HG03135 (cell line): ENCODE measurements at regions not wholly inside any gene's neighbourhood (a gene's known extent, or its start where the extent isn't known, plus 50 kb on each side); places are given as distances from the start of the nearest gene placed in this dataset.
"Not testable (repeated sequence)": the region's sequence is repeated elsewhere in the genome, so short reads cannot be mapped to it uniquely, and the experiment has no call there.

Source experiments
- ATAC-seq: cut with Tn5 transposase; IDR thresholded peaks from one replicate; pipeline ENCODE4 v1.9.1; 2021; ENCODE audit warnings: mild to moderate bottlenecking, moderate library complexity; ENCODE audit not compliant: unreplicated experiment

DNA sequence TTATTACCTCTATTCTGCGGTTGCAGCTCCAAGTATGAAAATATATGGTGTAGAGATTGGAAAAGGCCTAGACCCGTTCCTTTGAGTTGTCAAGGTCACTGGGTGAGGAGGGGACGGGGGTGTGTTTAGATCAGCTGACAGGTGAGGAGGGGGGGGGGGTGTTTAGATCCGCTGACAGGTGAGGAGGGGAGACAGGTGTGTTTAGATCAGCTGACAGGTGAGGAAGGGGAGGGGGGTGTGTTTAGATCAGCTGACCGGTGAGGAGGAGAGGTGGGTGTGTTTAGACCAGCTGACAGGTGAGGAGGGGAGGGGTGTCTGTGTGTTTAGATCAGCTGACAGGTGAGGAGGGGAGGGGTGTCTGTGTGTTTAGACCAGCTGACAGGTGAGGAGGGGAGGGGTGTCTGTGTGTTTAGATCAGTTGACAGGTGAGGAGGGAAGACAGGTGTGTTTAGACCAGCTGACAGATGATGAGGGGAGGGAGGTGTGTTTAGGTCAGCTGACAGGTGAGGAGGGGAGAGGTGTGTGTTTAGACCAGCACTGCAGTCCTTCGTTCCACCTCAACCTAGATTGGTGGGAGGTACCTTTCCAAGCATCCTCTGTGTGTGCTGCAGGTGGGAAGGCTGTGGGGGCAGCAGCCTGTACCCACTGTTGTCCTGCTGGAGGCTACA is 655.0 kb upstream of the ADARB2 start:
- ATAC-seq = no peak

DNA sequence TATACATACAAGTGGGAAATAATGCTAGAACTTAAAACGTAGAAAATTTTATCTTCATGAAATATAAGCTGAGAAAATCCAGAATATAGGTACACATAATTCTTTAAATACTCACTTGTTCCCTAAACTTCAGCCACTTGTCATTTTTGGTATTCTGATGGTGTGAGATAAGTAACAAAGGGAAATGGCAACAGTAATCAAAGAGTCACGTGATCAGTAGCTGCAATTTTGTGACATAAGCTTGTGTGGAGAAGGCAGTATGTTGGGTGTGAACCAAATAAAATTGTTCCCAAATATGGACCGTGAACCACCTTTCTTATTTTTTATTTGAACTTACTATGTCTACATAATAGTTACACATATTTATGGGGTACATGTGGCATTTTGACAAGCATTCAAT is 650.3 kb upstream of the ADARB2 start:
- no peak for ATAC-seq

DNA sequence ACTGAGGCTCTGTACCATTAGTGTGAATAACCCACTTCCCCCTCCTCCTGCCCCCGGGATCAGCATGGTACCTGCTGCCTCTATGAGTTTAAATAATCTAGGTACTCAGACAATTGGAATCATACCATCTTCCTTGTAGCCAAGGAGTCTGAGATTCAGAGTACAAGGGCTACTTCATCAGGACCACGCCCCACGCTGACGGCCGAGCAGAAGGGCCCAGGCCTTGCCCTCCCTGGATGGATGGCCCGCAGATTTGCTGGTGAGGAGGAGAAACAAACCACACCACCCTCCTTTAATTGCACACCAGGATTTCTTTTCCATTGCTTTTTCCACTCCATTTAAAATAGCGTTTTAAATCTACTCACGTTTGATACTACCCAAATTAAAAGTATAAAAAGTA is 649.9 kb upstream of the ADARB2 start:
- no peak for ATAC-seq

DNA sequence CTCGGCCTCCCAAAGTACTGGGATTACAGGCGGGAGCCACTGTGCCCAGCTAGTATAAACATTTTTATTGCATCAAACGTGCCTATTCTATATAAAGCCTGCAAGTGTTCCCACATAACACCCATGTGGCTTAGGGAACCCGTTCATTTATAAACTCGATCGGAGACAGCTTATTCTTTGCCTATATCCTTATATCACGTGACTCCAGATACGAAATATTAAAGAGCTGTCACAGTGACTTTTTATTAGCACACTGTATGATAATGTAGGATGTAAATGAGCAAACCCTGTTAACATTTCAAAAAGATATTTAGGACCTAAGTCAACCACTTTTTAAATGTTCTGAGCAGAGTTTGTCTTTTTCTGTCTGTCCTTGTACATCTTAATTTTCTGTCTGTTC is 642.9 kb upstream of the ADARB2 start:
- no peak for ATAC-seq

DNA sequence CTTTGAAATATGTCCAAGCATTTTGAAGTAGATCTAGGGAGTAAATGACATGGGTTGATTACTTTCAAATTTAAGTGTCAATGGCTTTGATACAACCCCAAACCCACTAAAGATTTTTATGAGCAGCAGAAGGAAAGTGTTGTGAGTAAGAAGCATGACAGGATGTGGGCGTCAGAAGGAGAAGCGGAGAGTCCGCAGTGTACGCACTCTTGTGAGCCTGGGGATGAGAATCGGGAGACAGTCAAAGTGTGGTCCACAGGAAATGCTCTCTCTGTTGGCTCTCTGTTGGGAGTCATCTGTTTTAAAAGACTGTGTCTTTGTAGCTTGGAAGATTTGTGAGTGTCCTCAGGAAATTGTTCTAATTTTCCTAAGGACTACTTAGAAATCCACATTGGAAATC is 629.8 kb upstream of the ADARB2 start:
- no peak for ATAC-seq

DNA sequence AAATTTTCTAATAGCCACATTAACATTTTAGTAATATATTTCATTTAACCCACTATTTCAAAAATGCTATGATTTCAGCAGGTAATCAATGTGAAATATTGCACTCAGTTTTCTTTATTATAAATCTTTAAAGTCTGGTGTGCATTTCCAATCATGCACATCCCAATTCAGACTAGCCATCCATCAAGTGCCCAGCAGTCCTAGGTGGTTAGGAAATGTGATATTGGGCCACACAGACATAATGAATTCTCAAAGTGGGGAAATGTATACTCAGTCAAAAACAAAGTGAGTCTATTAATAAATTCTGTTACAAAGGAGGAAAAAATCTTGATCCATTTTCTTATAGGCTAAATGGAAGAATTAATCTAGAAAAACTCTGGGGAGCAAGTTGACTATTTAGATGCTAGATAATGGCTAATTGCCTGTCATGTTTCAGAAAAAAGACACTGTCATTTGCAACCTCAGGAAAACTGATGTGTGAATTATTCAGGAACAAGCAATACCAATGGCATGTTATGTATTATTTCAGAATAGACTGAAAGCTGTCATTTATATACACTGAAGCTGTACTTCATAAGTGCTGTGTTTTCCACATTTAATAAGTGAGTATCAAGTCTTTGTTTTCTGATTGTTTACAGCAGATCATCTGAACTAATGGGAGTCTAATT is 629.1 kb upstream of the ADARB2 start:
- no peak for ATAC-seq

DNA sequence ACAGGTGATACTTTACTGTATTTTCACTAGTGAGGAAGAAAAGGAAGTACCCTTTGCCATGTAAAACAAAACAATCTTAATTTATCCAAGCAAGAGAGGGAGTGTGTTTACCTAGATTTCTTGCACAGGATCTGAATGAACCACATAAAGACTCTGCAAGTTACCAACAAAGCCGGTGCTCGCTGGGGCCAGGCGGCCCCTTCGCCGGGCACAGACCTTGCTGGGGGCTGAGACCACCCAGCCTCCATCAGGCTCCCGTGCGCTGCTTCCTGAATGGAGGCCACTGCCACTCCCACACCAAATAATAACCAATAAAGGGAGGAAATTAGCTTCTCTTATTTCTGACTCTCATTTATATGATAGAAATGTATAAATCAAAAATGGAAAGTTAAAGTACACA is 625.0 kb upstream of the ADARB2 start:
- no peak for ATAC-seq

DNA sequence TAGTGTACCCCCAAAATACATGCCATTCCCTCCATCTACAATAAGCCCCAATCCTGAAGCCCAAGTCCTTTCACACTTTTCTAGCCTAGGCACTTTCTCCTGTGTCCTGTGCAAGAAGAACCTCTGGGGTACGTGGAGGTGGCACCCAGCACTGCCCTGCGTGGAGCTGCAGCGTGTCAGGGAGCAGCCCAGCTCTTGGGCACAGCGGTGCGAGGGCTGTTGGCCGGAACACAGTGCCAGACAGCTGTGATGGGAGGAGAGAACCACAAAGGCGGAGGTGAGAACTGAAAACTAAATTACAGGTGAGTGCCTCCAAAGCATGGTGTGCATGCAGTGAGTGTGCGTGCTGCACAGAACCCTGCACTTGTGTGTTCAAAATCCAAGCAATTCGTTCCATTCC is 621.3 kb upstream of the ADARB2 start:
- ATAC-seq = no peak

DNA sequence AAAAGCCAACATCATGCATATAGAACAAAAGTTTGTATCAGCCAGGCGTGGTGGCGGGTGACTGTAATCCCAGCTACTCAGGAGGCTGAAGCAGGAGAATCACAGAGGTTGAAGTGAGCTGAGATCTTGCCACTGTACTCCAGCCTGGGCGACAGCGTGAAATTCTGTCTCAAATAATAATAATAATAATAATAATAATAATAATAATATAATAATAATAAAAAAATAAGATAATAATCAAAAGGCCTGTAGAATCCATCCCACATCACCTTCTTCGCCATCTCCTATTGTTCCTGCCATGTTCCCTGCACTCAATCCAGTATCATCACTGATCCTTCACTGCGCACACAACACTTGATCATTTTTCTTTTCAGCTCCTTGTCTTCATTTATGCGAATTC is 619.3 kb upstream of the ADARB2 start:
- ATAC-seq = no peak

DNA sequence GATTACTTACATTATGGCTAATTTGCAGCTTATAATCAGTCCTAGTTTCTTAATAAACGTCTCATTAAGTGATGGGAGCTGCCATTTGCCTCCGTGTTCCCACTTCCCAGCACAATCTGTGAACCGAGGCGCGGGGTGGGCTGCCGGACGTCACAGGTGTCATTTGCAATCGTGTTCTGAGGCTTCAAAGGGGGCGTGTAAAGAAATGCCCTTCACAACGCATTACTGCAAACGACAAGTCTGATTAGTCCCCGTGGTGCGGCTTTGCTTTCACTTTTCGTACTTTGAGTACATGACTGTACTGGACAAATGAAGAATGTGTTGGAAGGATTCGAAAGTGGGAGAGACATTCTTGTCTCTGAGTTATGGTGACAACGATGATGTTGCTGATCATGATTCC is 614.2 kb upstream of the ADARB2 start:
- ATAC-seq = no peak

DNA sequence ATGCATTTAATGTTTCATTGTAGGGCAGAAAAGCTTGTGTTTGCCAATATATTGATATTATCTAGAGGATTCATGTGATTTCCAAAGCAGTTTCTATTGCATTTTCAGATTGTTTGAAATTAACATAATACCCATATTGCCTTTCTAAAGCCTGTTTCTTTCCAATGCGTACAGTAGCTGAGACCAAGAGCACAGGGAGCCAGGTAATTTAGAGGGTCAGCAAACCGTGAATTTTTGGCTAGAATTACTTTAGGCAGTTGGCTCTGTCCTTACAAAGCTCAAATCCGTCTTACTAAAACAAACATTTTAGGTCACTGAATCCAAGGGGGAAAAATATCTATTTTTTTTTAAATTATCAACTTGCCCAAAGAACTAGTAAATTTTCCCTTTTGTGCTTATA is 604.9 kb upstream of the ADARB2 start:
- ATAC-seq = no peak

DNA sequence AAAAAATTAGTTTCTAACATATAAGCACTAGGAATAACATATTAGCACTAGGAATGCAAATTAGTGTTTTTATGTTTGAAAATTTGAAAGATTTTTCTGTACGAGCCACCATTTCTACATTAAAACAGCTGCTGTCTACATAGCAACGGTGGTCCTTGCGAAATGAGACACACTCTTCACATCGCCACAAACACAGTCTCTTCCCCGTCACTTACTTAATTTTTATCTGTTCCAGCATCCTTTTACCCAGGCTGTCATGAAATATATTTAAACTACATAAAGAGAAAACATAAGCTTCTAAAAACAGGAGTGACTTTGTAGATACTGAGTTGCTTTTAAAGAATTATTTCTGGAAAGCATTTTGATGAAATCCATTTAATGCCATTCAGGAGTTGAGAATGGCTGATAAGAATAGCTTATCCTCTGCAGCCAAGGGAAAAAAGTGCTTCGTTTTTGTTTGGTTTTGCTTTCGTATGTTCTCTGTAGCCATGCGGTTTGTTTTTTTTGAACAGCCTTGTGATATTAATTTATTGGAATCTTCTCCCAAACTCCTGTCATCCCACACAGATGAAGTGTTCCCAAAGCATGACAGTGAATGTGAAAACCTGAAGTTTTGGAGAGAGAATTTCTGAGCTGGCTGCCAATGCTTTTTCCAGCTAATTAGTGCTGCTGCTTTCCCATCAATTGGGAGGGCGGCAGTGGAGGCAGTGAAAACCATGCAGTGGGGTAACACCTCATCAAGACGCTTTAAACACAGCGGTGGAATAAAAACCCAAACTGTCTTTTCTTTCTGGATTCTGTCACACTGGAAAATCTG is 603.7 kb upstream of the ADARB2 start:
- ATAC-seq = no peak

DNA sequence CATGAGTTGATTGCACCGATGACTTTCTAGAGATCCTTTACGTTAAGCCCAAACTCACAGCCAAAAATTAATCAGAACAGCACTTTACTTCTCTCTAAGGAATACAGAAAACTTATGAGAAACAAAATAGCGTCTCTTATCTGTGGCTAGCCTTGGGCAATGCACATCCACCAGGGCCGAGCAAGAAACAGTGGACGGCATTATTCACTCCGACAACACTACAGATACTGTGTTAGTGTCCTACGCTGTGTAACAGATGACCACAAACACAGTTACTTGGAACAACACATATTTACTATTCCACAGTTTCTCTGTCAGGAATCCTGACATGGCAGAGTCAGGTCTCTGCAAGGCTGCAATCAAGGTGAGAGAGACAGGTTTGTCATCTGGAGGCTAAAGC is 598.3 kb upstream of the ADARB2 start:
- no peak for ATAC-seq

DNA sequence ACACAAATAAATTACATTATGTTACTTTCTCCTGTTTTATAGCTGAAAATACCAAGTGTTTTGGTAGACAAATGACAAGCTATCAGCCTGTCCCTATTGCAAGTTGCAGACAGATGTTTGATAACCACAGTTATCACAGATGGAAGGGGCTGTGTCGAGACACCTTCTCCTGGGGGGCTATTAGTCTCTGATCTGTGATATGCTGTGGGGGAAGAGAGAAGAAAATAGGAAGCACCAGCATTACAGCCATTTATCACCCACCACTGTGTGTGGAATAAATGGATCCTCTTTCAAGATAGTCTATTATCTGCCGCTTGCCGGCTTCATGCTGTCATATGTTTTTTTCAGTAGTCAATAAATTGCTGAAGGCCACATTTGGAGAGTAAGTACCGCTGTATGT is 597.2 kb upstream of the ADARB2 start:
- no peak for ATAC-seq

DNA sequence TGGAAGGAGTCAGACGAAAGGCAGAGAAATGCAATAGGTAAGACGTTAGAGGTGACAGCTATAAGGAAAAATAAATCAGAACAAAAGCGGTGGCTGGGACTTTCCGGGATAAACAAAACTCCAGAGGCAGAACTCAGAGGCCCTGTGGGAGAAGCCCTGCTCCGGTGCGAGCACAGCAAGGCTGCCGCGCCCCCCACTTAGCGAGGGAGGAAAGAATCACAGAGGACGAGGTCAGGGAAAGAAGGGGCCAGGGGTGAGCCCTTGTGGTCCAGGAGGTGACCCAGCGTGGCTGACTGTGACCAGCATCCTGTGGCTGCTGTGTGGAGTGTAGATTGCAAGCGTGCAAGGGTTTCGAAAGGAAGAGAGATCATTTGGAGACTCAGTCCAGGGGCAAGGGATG is 591.8 kb upstream of the ADARB2 start:
- ATAC-seq = no peak

DNA sequence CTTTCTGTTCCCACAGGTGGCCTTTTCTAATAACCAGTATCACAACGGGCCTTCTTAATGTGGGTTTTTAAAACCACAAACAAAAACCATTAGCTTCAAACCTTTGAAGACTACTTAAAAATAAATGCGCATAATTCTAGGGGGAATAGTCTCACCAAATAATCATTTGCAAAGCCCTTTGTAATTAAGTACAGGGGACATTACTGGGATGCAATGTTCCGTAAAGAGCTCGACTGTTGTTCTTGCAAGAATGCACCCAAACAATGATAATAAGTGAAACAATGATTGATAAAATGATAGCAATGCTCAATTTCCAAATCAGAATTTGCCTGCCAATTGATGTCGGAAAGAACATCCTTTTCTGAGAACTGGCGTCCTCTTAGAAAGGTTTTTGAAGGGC is 589.1 kb upstream of the ADARB2 start:
- ATAC-seq = no peak

DNA sequence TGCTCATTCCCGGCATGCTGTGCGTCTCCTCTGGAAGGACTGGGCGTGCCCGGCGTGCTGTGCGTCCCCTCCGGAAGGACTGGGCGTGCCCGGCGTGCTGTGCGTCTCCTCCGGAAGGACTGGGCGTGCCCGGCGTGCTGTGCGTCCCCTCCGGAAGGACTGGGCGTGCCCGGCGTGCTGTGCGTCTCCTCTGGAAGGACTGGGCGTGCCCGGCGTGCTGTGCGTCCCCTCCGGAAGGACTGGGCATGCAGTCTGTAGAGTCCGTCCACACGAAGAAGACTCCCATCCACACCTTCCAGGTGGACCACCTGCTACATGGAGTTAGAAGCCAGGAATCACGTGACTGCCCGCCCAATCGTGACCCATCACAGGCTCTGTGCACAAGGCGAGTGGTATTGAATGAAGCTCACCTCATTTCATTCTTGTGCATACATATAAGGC is 577.7 kb upstream of the ADARB2 start:
- ATAC-seq = not testable (repeated sequence)

DNA sequence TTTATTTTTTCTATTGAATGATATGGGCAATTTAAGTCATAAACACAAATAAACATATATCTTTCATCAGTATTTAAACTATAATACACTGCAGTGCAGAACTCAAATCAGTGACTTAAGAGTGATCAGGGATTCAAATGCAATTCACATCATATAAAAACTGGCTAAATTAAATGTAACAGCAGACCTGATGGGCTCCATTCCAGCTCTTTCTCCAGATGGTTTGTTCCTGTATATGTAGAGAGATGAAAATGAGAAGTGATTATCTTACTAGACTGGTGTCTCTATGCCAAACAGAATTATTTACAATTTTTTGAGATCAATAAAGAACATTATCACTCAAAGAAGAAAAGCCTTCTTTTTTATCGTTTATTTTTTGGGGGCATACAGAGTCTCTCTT is 568.8 kb upstream of the ADARB2 start:
- ATAC-seq = no peak

DNA sequence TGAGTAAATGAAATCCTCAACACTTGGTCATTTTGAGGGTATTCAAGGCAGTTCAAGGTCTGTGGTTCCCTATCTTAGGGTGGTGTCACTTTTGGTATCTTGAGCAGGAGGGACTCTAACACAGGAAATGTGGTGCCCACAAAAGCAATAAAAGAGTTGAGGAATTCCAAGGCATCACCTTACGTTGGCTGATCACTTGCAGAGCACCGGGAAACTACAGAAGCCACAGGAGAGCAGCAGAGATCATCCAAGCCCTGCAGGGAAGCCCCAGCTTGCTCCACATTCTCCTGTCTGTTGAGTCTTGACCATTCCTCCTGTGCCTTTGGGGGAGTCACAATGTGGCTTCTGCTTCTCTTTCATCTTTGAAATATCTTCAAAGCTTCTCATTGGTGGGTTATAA is 565.8 kb upstream of the ADARB2 start:
- ATAC-seq = no peak

DNA sequence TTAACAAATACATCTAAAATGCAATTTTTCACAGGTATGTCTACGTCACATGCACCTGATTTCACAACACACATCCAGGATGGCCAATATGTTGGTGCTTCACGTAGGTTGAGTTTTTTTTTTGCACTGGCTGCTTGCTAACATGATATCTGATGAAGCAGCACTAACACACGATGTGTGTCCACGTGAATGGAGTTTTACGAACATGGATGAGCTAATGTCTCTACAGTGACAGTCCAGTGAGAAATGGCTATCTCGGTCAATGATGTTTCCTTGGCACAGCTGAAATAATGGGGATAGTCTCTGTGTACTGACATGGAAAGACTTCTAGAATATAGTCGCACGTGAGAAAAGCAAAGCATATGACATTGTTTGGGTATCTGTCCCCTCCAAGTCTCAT is 563.9 kb upstream of the ADARB2 start:
- ATAC-seq = no peak

DNA sequence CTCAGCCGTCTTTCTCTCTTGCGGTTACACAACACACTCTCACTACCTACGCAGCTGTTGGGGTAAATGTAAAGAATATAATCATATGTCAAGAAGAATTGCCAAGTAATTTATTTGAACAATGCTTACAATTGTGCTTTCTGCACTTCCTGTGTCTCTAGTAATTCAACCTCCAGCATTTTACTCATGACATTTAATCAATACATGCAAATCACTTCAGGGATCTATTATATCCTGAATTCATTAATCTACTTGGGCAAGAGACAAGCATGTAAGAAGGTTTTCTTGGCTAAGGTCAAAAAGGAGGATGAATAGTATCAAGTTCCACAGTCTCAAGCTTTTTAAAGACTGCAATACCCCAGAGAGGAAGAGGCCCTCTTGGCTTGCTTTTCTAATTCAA is 562.9 kb upstream of the ADARB2 start:
- no peak for ATAC-seq
